ENCODE measurements at regions not wholly inside any gene's neighbourhood (a gene's known extent, or its start where the extent isn't known, plus 50 kb on each side); places are given as distances from the start of the nearest gene placed in this dataset.
"Not testable (repeated sequence)": the region's sequence is repeated elsewhere in the genome, so short reads cannot be mapped to it uniquely, and the experiment has no call there.

GRCh38 chr2:120511536-120511935, 165.6 kb downstream of the INHBB start:
- Mint-ChIP-seq H3K36me3 (ENCODE audit: low read depth) (no peaks in the 10 kb centered on the region), H3K27me3 (ENCODE audit: low read depth, poor library complexity) (peaks cover 78% of the 10 kb centered on the region), H3K9me3 (no peaks in the 10 kb centered on the region), H3K4me3 (no peak overlapping the region), H3K4me1 (no peaks in the 10 kb centered on the region), H3K27ac (no peak overlapping the region)
- DNase-seq: no peak
- TF ChIP-seq, protein P1, sequence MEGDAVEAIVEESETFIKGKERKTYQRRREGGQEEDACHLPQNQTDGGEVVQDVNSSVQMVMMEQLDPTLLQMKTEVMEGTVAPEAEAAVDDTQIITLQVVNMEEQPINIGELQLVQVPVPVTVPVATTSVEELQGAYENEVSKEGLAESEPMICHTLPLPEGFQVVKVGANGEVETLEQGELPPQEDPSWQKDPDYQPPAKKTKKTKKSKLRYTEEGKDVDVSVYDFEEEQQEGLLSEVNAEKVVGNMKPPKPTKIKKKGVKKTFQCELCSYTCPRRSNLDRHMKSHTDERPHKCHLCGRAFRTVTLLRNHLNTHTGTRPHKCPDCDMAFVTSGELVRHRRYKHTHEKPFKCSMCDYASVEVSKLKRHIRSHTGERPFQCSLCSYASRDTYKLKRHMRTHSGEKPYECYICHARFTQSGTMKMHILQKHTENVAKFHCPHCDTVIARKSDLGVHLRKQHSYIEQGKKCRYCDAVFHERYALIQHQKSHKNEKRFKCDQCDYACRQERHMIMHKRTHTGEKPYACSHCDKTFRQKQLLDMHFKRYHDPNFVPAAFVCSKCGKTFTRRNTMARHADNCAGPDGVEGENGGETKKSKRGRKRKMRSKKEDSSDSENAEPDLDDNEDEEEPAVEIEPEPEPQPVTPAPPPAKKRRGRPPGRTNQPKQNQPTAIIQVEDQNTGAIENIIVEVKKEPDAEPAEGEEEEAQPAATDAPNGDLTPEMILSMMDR (IDR thresholded peaks at IDR 0.05): no peak

DNA sequence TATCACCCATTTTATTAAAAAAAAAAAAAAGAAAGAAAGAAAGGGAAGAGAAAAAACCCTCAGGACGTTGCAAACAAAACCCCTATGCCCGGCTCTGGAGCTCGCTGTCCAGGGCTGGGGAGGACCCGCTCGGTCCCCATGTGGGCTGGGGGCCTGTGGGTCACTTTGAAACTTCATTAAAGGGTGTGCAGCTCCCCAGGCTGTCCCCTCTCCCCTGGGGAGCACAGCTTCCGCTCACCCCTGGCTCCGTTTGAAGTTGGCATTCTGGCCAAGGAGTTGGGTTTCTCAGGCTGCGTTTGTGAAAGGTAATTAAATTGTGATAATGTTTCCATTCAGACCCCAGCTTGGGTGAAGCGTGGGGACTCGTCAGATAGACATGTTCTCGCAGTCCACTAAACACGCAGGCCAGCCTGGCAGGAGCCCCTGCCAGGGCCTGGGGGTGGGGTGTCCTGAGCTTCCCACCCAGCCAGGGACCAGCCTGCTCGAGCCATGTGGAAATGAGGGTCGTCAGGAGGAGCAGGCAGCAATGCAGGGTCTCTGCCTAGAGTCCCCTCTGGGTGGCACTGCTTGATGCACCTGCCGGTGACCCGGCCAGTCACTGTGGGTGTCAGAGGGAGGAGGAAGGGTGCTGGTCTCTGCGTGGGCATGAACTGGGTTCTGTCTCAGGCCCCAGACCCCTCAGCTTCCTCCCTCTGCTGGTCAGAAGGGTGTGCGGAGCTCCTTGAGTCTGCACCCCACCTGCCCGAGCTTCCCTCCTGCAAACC, 166.2 kb downstream of the INHBB start:
- no peak for DNase-seq
- Mint-ChIP-seq H3K9me3 (no peaks in the 10 kb centered on the region), H3K27ac (no peak overlapping the region), H3K36me3 (ENCODE audit: low read depth) (no peaks in the 10 kb centered on the region), H3K27me3 (ENCODE audit: low read depth, poor library complexity) (peaks cover 78% of the 10 kb centered on the region), H3K4me1 (no peaks in the 10 kb centered on the region), H3K4me3 (no peak overlapping the region)
- TF ChIP-seq, protein P1 (IDR thresholded peaks at IDR 0.05): no peak

DNA sequence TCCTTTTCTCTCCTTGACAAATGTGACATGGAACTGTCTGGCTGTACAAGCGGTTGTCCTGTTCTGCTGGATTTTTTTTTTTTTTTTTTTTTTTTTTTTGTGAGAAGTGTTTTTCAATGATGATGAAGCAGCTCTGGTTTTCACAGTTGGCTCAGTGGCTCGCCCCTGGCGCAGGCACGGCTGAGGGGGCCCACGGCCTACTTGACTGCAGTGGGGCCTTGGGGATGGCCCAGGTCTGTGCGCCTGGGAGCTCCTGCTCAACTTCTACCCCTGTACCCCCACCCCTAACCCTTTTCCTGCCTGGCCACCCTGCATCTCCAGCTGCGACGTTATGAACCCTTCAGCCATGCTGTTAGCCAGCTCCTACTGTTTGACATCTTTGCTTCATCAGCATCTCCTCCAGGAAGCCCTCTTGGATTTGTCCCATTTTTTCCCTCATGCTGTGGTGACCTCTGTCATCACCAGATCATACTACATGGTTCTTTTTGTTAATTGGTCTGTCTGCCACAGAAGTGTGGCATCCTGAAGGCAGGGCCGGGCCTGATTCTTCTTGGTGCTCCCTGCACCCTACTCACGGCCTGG, 167.9 kb downstream of the INHBB start:
- no peaks in the 10 kb centered on the region for H3K36me3 Mint-ChIP-seq (ENCODE audit: low read depth)
- H3K4me1 Mint-ChIP-seq: peaks cover 5% of the 10 kb centered on the region
- no peak for DNase-seq
- H3K27ac Mint-ChIP-seq: no peak overlapping the region
- H3K27me3 Mint-ChIP-seq (ENCODE audit: low read depth, poor library complexity): peaks cover 76% of the 10 kb centered on the region
- H3K4me3 Mint-ChIP-seq: no peak overlapping the region
- TF ChIP-seq, protein P1 (IDR thresholded peaks at IDR 0.05): no peak
- H3K9me3 Mint-ChIP-seq: no peaks in the 10 kb centered on the region

GRCh38 chr2:120514521-120514920, 168.6 kb downstream of the INHBB start:
- H3K27me3 Mint-ChIP-seq (ENCODE audit: low read depth, poor library complexity): peaks cover 80% of the 10 kb centered on the region
- TF ChIP-seq, protein P1 (IDR thresholded peaks at IDR 0.05): no peak
- no peak overlapping the region for H3K27ac Mint-ChIP-seq
- H3K36me3 Mint-ChIP-seq (ENCODE audit: low read depth): no peaks in the 10 kb centered on the region
- no peak for DNase-seq
- H3K4me1 Mint-ChIP-seq: peaks cover 5% of the 10 kb centered on the region
- no peaks in the 10 kb centered on the region for H3K9me3 Mint-ChIP-seq
- H3K4me3 Mint-ChIP-seq: no peak overlapping the region

GRCh38 chr2:120515066-120515758, 169.3 kb downstream of the INHBB start:
- not testable (repeated sequence) for DNase-seq; H3K27ac Mint-ChIP-seq; H3K9me3 Mint-ChIP-seq; H3K36me3 Mint-ChIP-seq (ENCODE audit: low read depth); H3K4me1 Mint-ChIP-seq; H3K4me3 Mint-ChIP-seq
- peaks cover 84% of the 10 kb centered on the region for H3K27me3 Mint-ChIP-seq (ENCODE audit: low read depth, poor library complexity)
